ENCODE measurements at regions not wholly inside any gene's neighbourhood (a gene's known extent, or its start where the extent isn't known, plus 50 kb on each side); places are given as distances from the start of the nearest gene placed in this dataset.
A peak's percentile ranks its signal among the peaks of the same experiment; 100 is the strongest.

- Histone ChIP-seq H3K36me3 (ENCODE audit: control insufficient read depth, insufficient read depth, low read length) (no peaks in the 10 kb centered on the region), H3K4me1 (ENCODE audit: control insufficient read depth, insufficient read depth, low read length) (no peaks in the 10 kb centered on the region), H3K27ac (ENCODE audit: low read depth, low read length) (no peak overlapping the region), H3K9me3 (ENCODE audit: control insufficient read depth, insufficient read depth, low read length) (no peaks in the 10 kb centered on the region), H3K9ac (ENCODE audit: low read depth, low read length) (no peak overlapping the region), H3K4me3 (ENCODE audit: low read depth, low read length) (no peak overlapping the region), H3K27me3 (ENCODE audit: control insufficient read depth, insufficient read depth, low read length) (no peaks in the 10 kb centered on the region)
Measured at GRCh38 chr3:6147883-6148282, 713.0 kb upstream of the GRM7 start.

GRCh38 chr3:6155650-6156338 lies 705.1 kb upstream of the GRM7 start:
- no peaks in the 10 kb centered on the region for H3K27me3 ChIP-seq (ENCODE audit: control insufficient read depth, insufficient read depth, low read length)
- H3K9ac ChIP-seq (ENCODE audit: low read depth, low read length), result no peak overlapping the region
- no peaks in the 10 kb centered on the region for H3K36me3 ChIP-seq (ENCODE audit: control insufficient read depth, insufficient read depth, low read length)
- no peak overlapping the region for H3K4me3 ChIP-seq (ENCODE audit: low read depth, low read length)
- H3K9me3 ChIP-seq (ENCODE audit: control insufficient read depth, insufficient read depth, low read length), result no peaks in the 10 kb centered on the region
- no peaks in the 10 kb centered on the region for H3K4me1 ChIP-seq (ENCODE audit: control insufficient read depth, insufficient read depth, low read length)
- H3K27ac ChIP-seq (ENCODE audit: low read depth, low read length), result no peak overlapping the region

GRCh38 chr3:6165951-6166350 lies 695.0 kb upstream of the GRM7 start:
- Histone ChIP-seq H3K9me3 (ENCODE audit: control insufficient read depth, insufficient read depth, low read length) (no peaks in the 10 kb centered on the region), H3K36me3 (ENCODE audit: control insufficient read depth, insufficient read depth, low read length) (no peaks in the 10 kb centered on the region), H3K27ac (ENCODE audit: low read depth, low read length) (no peak overlapping the region), H3K4me3 (ENCODE audit: low read depth, low read length) (no peak overlapping the region), H3K4me1 (ENCODE audit: control insufficient read depth, insufficient read depth, low read length) (no peaks in the 10 kb centered on the region), H3K9ac (ENCODE audit: low read depth, low read length) (no peak overlapping the region), H3K27me3 (ENCODE audit: control insufficient read depth, insufficient read depth, low read length) (no peaks in the 10 kb centered on the region)

- Histone ChIP-seq H3K4me1 (ENCODE audit: control insufficient read depth, insufficient read depth, low read length) (no peaks in the 10 kb centered on the region), H3K4me3 (ENCODE audit: low read depth, low read length) (no peak overlapping the region), H3K9ac (ENCODE audit: low read depth, low read length) (no peak overlapping the region), H3K36me3 (ENCODE audit: control insufficient read depth, insufficient read depth, low read length) (no peaks in the 10 kb centered on the region), H3K9me3 (ENCODE audit: control insufficient read depth, insufficient read depth, low read length) (no peaks in the 10 kb centered on the region), H3K27me3 (ENCODE audit: control insufficient read depth, insufficient read depth, low read length) (no peaks in the 10 kb centered on the region), H3K27ac (ENCODE audit: low read depth, low read length) (no peak overlapping the region)
Measured at GRCh38 chr3:6168256-6168655, 692.7 kb upstream of the GRM7 start.

- no peak overlapping the region for H3K9ac ChIP-seq (ENCODE audit: low read depth, low read length)
- no peaks in the 10 kb centered on the region for H3K9me3 ChIP-seq (ENCODE audit: control insufficient read depth, insufficient read depth, low read length)
- H3K27me3 ChIP-seq (ENCODE audit: control insufficient read depth, insufficient read depth, low read length), result no peaks in the 10 kb centered on the region
- no peak overlapping the region for H3K4me3 ChIP-seq (ENCODE audit: low read depth, low read length)
- no peaks in the 10 kb centered on the region for H3K36me3 ChIP-seq (ENCODE audit: control insufficient read depth, insufficient read depth, low read length)
- no peak overlapping the region for H3K27ac ChIP-seq (ENCODE audit: low read depth, low read length)
- no peaks in the 10 kb centered on the region for H3K4me1 ChIP-seq (ENCODE audit: control insufficient read depth, insufficient read depth, low read length)
Measured at GRCh38 chr3:6172871-6173642, 687.9 kb upstream of the GRM7 start.

GRCh38 chr3:6177417-6177816 lies 683.5 kb upstream of the GRM7 start:
- H3K27ac ChIP-seq (ENCODE audit: low read depth, low read length), result no peak overlapping the region
- no peaks in the 10 kb centered on the region for H3K27me3 ChIP-seq (ENCODE audit: control insufficient read depth, insufficient read depth, low read length)
- no peak overlapping the region for H3K9ac ChIP-seq (ENCODE audit: low read depth, low read length)
- no peaks in the 10 kb centered on the region for H3K36me3 ChIP-seq (ENCODE audit: control insufficient read depth, insufficient read depth, low read length)
- no peaks in the 10 kb centered on the region for H3K9me3 ChIP-seq (ENCODE audit: control insufficient read depth, insufficient read depth, low read length)
- H3K4me1 ChIP-seq (ENCODE audit: control insufficient read depth, insufficient read depth, low read length), result peaks cover 11% of the 10 kb centered on the region; the same call in 1 of the 2 replicates
- H3K4me3 ChIP-seq (ENCODE audit: low read depth, low read length), result no peak overlapping the region

- H3K36me3 ChIP-seq (ENCODE audit: control insufficient read depth, insufficient read depth, low read length), result no peaks in the 10 kb centered on the region
- H3K4me1 ChIP-seq (ENCODE audit: control insufficient read depth, insufficient read depth, low read length), result peaks cover 15% of the 10 kb centered on the region; the same call in 1 of the 2 replicates
- H3K27ac ChIP-seq (ENCODE audit: low read depth, low read length), result no peak overlapping the region
- H3K9ac ChIP-seq (ENCODE audit: low read depth, low read length), result no peak overlapping the region
- H3K4me3 ChIP-seq (ENCODE audit: low read depth, low read length), result no peak overlapping the region
- H3K27me3 ChIP-seq (ENCODE audit: control insufficient read depth, insufficient read depth, low read length), result no peaks in the 10 kb centered on the region
- H3K9me3 ChIP-seq (ENCODE audit: control insufficient read depth, insufficient read depth, low read length), result no peaks in the 10 kb centered on the region
Measured at GRCh38 chr3:6179761-6180160, 681.2 kb upstream of the GRM7 start.

GRCh38 chr3:6180171-6180570 lies 680.7 kb upstream of the GRM7 start:
- H3K9ac ChIP-seq (ENCODE audit: low read depth, low read length), result no peak overlapping the region
- no peaks in the 10 kb centered on the region for H3K27me3 ChIP-seq (ENCODE audit: control insufficient read depth, insufficient read depth, low read length)
- no peaks in the 10 kb centered on the region for H3K36me3 ChIP-seq (ENCODE audit: control insufficient read depth, insufficient read depth, low read length)
- no peaks in the 10 kb centered on the region for H3K9me3 ChIP-seq (ENCODE audit: control insufficient read depth, insufficient read depth, low read length)
- H3K4me3 ChIP-seq (ENCODE audit: low read depth, low read length), result no peak overlapping the region
- H3K27ac ChIP-seq (ENCODE audit: low read depth, low read length), result no peak overlapping the region
- H3K4me1 ChIP-seq (ENCODE audit: control insufficient read depth, insufficient read depth, low read length), result peaks cover 15% of the 10 kb centered on the region; the same call in 1 of the 2 replicates

GRCh38 chr3:6182476-6182875 lies 678.4 kb upstream of the GRM7 start:
- no peak overlapping the region for H3K4me3 ChIP-seq (ENCODE audit: low read depth, low read length)
- no peaks in the 10 kb centered on the region for H3K27me3 ChIP-seq (ENCODE audit: control insufficient read depth, insufficient read depth, low read length)
- H3K9me3 ChIP-seq (ENCODE audit: control insufficient read depth, insufficient read depth, low read length), result no peaks in the 10 kb centered on the region
- H3K27ac ChIP-seq (ENCODE audit: low read depth, low read length), result peak overlapping the region; percentile 43
- H3K36me3 ChIP-seq (ENCODE audit: control insufficient read depth, insufficient read depth, low read length), result no peaks in the 10 kb centered on the region
- no peak overlapping the region for H3K9ac ChIP-seq (ENCODE audit: low read depth, low read length)
- peaks cover 15% of the 10 kb centered on the region; the same call in 1 of the 2 replicates for H3K4me1 ChIP-seq (ENCODE audit: control insufficient read depth, insufficient read depth, low read length)

GRCh38 chr3:6182909-6183308 lies 678.0 kb upstream of the GRM7 start:
- no peak overlapping the region for H3K4me3 ChIP-seq (ENCODE audit: low read depth, low read length)
- H3K36me3 ChIP-seq (ENCODE audit: control insufficient read depth, insufficient read depth, low read length), result no peaks in the 10 kb centered on the region
- no peaks in the 10 kb centered on the region for H3K27me3 ChIP-seq (ENCODE audit: control insufficient read depth, insufficient read depth, low read length)
- H3K27ac ChIP-seq (ENCODE audit: low read depth, low read length), result peak overlapping the region; percentile 43
- no peaks in the 10 kb centered on the region for H3K9me3 ChIP-seq (ENCODE audit: control insufficient read depth, insufficient read depth, low read length)
- H3K4me1 ChIP-seq (ENCODE audit: control insufficient read depth, insufficient read depth, low read length), result peaks cover 15% of the 10 kb centered on the region; the same call in 1 of the 2 replicates
- no peak overlapping the region for H3K9ac ChIP-seq (ENCODE audit: low read depth, low read length)

GRCh38 chr3:6189384-6189783 lies 671.5 kb upstream of the GRM7 start:
- no peak overlapping the region for H3K27ac ChIP-seq (ENCODE audit: low read depth, low read length)
- no peaks in the 10 kb centered on the region for H3K4me1 ChIP-seq (ENCODE audit: control insufficient read depth, insufficient read depth, low read length)
- no peak overlapping the region for H3K4me3 ChIP-seq (ENCODE audit: low read depth, low read length)
- no peak overlapping the region for H3K9ac ChIP-seq (ENCODE audit: low read depth, low read length)
- no peaks in the 10 kb centered on the region for H3K27me3 ChIP-seq (ENCODE audit: control insufficient read depth, insufficient read depth, low read length)
- no peaks in the 10 kb centered on the region for H3K36me3 ChIP-seq (ENCODE audit: control insufficient read depth, insufficient read depth, low read length)
- peaks cover 5% of the 10 kb centered on the region; the same call in 1 of the 2 replicates for H3K9me3 ChIP-seq (ENCODE audit: control insufficient read depth, insufficient read depth, low read length)

Data from HUES48 (cell line).